ENCODE measurements at regions not wholly inside any gene's neighbourhood (a gene's known extent, or its start where the extent isn't known, plus 50 kb on each side); places are given as distances from the start of the nearest gene placed in this dataset.

DNA sequence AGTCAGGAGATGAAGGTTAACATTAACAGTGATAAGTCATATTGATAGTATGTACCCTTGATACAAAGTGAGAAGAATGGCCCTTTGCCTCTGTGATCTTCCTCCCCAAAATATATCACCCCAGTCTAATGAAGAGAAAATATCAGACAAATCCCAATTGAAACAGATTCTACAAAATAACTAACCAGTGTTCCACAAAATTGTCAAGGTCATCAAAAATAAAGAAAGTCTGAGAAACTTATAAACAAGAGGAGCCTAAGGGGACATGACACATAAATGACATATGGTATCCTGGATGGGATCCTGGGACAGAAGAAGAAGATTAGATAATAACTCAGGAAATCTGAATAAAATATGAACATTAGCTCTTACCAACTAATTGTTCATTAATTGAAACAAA, 398.4 kb downstream of the DSC3 start:
- peaks cover 2% of the 10 kb centered on the region for H3K27me3 Mint-ChIP-seq (ENCODE audit: insufficient read depth, low read depth)
- no peak overlapping the region for H2AFZ ChIP-seq (replicated peaks)
- H3K9ac ChIP-seq, result no peak overlapping the region
- H3K36me3 ChIP-seq, result no peaks in the 10 kb centered on the region
- H3K4me2 ChIP-seq, result no peak overlapping the region
- no peak overlapping the region for H3K4me3 ChIP-seq
- H3K27me3 ChIP-seq, result no peaks in the 10 kb centered on the region
- H4K20me1 ChIP-seq (ENCODE audit: low read depth), result no peaks in the 10 kb centered on the region
- TF ChIP-seq EZH2 (IDR thresholded peaks at IDR 0.05), result no peak
- TF ChIP-seq, protein P1, sequence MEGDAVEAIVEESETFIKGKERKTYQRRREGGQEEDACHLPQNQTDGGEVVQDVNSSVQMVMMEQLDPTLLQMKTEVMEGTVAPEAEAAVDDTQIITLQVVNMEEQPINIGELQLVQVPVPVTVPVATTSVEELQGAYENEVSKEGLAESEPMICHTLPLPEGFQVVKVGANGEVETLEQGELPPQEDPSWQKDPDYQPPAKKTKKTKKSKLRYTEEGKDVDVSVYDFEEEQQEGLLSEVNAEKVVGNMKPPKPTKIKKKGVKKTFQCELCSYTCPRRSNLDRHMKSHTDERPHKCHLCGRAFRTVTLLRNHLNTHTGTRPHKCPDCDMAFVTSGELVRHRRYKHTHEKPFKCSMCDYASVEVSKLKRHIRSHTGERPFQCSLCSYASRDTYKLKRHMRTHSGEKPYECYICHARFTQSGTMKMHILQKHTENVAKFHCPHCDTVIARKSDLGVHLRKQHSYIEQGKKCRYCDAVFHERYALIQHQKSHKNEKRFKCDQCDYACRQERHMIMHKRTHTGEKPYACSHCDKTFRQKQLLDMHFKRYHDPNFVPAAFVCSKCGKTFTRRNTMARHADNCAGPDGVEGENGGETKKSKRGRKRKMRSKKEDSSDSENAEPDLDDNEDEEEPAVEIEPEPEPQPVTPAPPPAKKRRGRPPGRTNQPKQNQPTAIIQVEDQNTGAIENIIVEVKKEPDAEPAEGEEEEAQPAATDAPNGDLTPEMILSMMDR (IDR thresholded peaks at IDR 0.05), result no peak
- no peak for TF ChIP-seq EZH2phosphoT487 (IDR thresholded peaks at IDR 0.05)
- no peaks in the 10 kb centered on the region for H3F3A ChIP-seq (ENCODE audit: low read depth)
- no peaks in the 10 kb centered on the region for H3K4me1 ChIP-seq
- no peaks in the 10 kb centered on the region for H3K9me3 Mint-ChIP-seq
- no peaks in the 10 kb centered on the region for H3K9me3 ChIP-seq (ENCODE audit: low read depth)
- no peaks in the 10 kb centered on the region for H3K4me1 Mint-ChIP-seq
- no peak overlapping the region for H3K27ac ChIP-seq
- H3K79me2 ChIP-seq (ENCODE audit: low read depth), result no peaks in the 10 kb centered on the region
- DNase-seq (ENCODE audit: low spot score), result no peak
- H3K4me3 Mint-ChIP-seq, result no peak overlapping the region
- no peak overlapping the region for H3K27ac Mint-ChIP-seq
- no peaks in the 10 kb centered on the region for H3K36me3 Mint-ChIP-seq

DNA sequence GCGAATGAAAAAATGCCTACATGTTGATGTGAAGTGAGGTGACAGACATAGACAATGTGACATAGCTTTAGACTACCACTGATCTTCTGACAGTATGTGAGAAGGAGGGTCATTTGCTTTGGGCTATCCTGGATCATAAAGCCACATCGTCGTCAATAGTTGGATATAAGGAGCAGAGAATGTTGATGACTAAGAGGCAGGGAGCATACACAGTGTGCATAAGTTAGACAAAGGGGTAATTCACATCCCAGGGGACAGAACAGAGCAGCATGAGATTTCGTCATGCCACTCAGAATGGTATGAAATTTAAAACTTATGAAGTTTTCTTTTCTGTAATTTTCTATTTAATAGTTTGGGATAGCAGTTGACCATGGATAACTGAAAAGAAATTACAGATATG, 403.2 kb downstream of the DSC3 start:
- H3K27me3 ChIP-seq, result no peaks in the 10 kb centered on the region
- no peak overlapping the region for H3K27ac ChIP-seq
- no peaks in the 10 kb centered on the region for H3K36me3 Mint-ChIP-seq
- no peak overlapping the region for H3K4me3 Mint-ChIP-seq
- no peaks in the 10 kb centered on the region for H3K9me3 Mint-ChIP-seq
- no peaks in the 10 kb centered on the region for H4K20me1 ChIP-seq (ENCODE audit: low read depth)
- no peaks in the 10 kb centered on the region for H3F3A ChIP-seq (ENCODE audit: low read depth)
- no peak overlapping the region for H3K9ac ChIP-seq
- no peaks in the 10 kb centered on the region for H3K9me3 ChIP-seq (ENCODE audit: low read depth)
- H3K36me3 ChIP-seq, result no peaks in the 10 kb centered on the region
- H2AFZ ChIP-seq (replicated peaks), result peak overlapping the region; percentile 2
- TF ChIP-seq, protein P1 (IDR thresholded peaks at IDR 0.05), result no peak
- TF ChIP-seq EZH2 (IDR thresholded peaks at IDR 0.05) (no peak), EZH2phosphoT487 (IDR thresholded peaks at IDR 0.05) (no peak)
- no peaks in the 10 kb centered on the region for H3K4me1 ChIP-seq
- H3K27me3 Mint-ChIP-seq (ENCODE audit: insufficient read depth, low read depth), result no peaks in the 10 kb centered on the region
- no peak overlapping the region for H3K27ac Mint-ChIP-seq
- H3K79me2 ChIP-seq (ENCODE audit: low read depth), result no peaks in the 10 kb centered on the region
- no peak for DNase-seq (ENCODE audit: low spot score)
- H3K4me2 ChIP-seq, result no peak overlapping the region
- H3K4me1 Mint-ChIP-seq, result no peaks in the 10 kb centered on the region
- no peak overlapping the region for H3K4me3 ChIP-seq

DNA sequence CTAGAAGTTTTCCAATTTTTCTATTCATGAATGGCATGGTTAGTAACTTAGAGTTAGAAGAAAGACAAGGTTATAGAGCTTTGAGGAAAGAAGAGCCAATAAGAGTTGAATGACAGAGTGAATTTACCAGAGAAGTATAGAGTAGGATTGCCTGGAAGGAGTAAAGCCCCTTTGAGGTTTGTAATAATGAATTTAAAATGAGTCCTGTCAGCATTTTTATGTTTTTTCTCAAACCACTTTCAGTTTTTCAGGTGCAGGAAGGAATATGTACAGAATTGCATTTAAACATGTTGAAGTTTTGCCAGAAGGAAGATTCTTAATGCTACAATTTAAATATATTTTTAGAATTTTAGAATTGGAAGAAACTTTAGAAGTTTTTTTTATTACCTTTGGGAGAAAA, 408.3 kb downstream of the DSC3 start:
- no peak for TF ChIP-seq EZH2phosphoT487 (IDR thresholded peaks at IDR 0.05)
- no peak for TF ChIP-seq EZH2 (IDR thresholded peaks at IDR 0.05)
- TF ChIP-seq, protein P1 (IDR thresholded peaks at IDR 0.05), result no peak
- Mint-ChIP-seq H3K27me3 (ENCODE audit: insufficient read depth, low read depth) (no peaks in the 10 kb centered on the region), H3K27ac (no peak overlapping the region), H3K4me1 (peaks cover 3% of the 10 kb centered on the region), H3K4me3 (no peak overlapping the region), H3K36me3 (no peaks in the 10 kb centered on the region), H3K9me3 (no peaks in the 10 kb centered on the region)
- H4K20me1 ChIP-seq (ENCODE audit: low read depth), result no peaks in the 10 kb centered on the region
- no peaks in the 10 kb centered on the region for H3K79me2 ChIP-seq (ENCODE audit: low read depth)
- H3K4me1 ChIP-seq, result peaks cover 6% of the 10 kb centered on the region
- no peak for DNase-seq (ENCODE audit: low spot score)
- no peak overlapping the region for H3K27ac ChIP-seq
- H3F3A ChIP-seq (ENCODE audit: low read depth), result no peaks in the 10 kb centered on the region
- no peak overlapping the region for H3K9ac ChIP-seq
- H3K4me2 ChIP-seq, result no peak overlapping the region
- no peak overlapping the region for H2AFZ ChIP-seq (replicated peaks)
- no peaks in the 10 kb centered on the region for H3K9me3 ChIP-seq (ENCODE audit: low read depth)
- H3K4me3 ChIP-seq, result no peak overlapping the region
- H3K27me3 ChIP-seq, result no peaks in the 10 kb centered on the region
- H3K36me3 ChIP-seq, result no peaks in the 10 kb centered on the region
